Activated CD4-positive, alpha-beta T cell treated with anti-CD3 and anti-CD28 coated beads, Interleukin-2, amount 10 ng/mL, durations not matched to agents 24 days and 14 days (primary cell): ENCODE measurements at regions not wholly inside any gene's neighbourhood (a gene's known extent, or its start where the extent isn't known, plus 50 kb on each side); places are given as distances from the start of the nearest gene placed in this dataset.
"Not testable (repeated sequence)": the region's sequence is repeated elsewhere in the genome, so short reads cannot be mapped to it uniquely, and the experiment has no call there.

ENCODE experiments used
- DNase-seq: peaks from one replicate; pipeline ENCODE4 v3.0.0; 2022
- H3K27ac Mint-ChIP-seq: one replicate; pipeline ENCODE4 v1.8.0; 2022; ENCODE audit warnings: mild to moderate bottlenecking, mixed read lengths
- H3K27me3 Mint-ChIP-seq: one replicate; pipeline ENCODE4 v1.8.0; 2022; ENCODE audit warnings: mixed read lengths
- H3K36me3 Mint-ChIP-seq: one replicate; pipeline ENCODE4 v1.8.0; 2022; ENCODE audit warnings: low read depth, mild to moderate bottlenecking, mixed read lengths
- H3K4me1 Mint-ChIP-seq: one replicate; pipeline ENCODE4 v1.8.0; 2021; ENCODE audit warnings: mixed read lengths
- H3K4me3 Mint-ChIP-seq: one replicate; pipeline ENCODE4 v1.8.0; 2022; ENCODE audit warnings: mild to moderate bottlenecking, moderate library complexity, mixed read lengths
- H3K9me3 Mint-ChIP-seq: one replicate; pipeline ENCODE4 v1.8.0; 2021; ENCODE audit warnings: mixed read lengths
- intact Hi-C: fragments of 100-400 bp; cut with micrococcal nuclease; formaldehyde crosslinking; loops from one replicate; pipeline ENCODE4 v1.15.1; 2023

- peaks cover 3% of the 10 kb centered on the region for H3K9me3 Mint-ChIP-seq
- H3K4me3 Mint-ChIP-seq, result no peak overlapping the region
- H3K4me1 Mint-ChIP-seq, result no peaks in the 10 kb centered on the region
- H3K36me3 Mint-ChIP-seq, result no peaks in the 10 kb centered on the region
- no peak for DNase-seq
- intact Hi-C loops, result no loop called here
- no peak overlapping the region for H3K27ac Mint-ChIP-seq
- H3K27me3 Mint-ChIP-seq, result no peaks in the 10 kb centered on the region
Observed at GRCh38 chr18:4986066-4986465, 211.0 kb downstream of the AKAIN1 start.

GRCh38 chr18:4961121-4961909, 235.7 kb downstream of the AKAIN1 start:
- Mint-ChIP-seq H3K36me3 (no peaks in the 10 kb centered on the region), H3K27me3 (no peaks in the 10 kb centered on the region), H3K9me3 (peaks cover 5% of the 10 kb centered on the region), H3K27ac (no peak overlapping the region), H3K4me3 (no peak overlapping the region), H3K4me1 (no peaks in the 10 kb centered on the region)
- no peak for DNase-seq
- intact Hi-C loops, result no loop called here

GRCh38 chr18:4960578-4960977, 236.5 kb downstream of the AKAIN1 start:
- intact Hi-C loops, result no loop called here
- peaks cover 5% of the 10 kb centered on the region for H3K9me3 Mint-ChIP-seq
- DNase-seq, result no peak
- no peaks in the 10 kb centered on the region for H3K36me3 Mint-ChIP-seq
- no peaks in the 10 kb centered on the region for H3K4me1 Mint-ChIP-seq
- no peak overlapping the region for H3K27ac Mint-ChIP-seq
- H3K27me3 Mint-ChIP-seq, result no peaks in the 10 kb centered on the region
- H3K4me3 Mint-ChIP-seq, result no peak overlapping the region

- Mint-ChIP-seq H3K4me3 (no peak overlapping the region), H3K9me3 (peaks cover 6% of the 10 kb centered on the region), H3K36me3 (no peaks in the 10 kb centered on the region), H3K4me1 (no peaks in the 10 kb centered on the region), H3K27ac (no peak overlapping the region), H3K27me3 (no peaks in the 10 kb centered on the region)
- DNase-seq, result no peak
- intact Hi-C loops, result no loop called here
Observed at GRCh38 chr18:4931209-4931608, 265.8 kb downstream of the AKAIN1 start.

- no peaks in the 10 kb centered on the region for H3K27me3 Mint-ChIP-seq
- H3K4me3 Mint-ChIP-seq, result no peak overlapping the region
- H3K36me3 Mint-ChIP-seq, result no peaks in the 10 kb centered on the region
- no peaks in the 10 kb centered on the region for H3K9me3 Mint-ChIP-seq
- DNase-seq, result no peak
- no peaks in the 10 kb centered on the region for H3K4me1 Mint-ChIP-seq
- intact Hi-C loops, result no loop called here
- H3K27ac Mint-ChIP-seq, result no peak overlapping the region
Observed at GRCh38 chr18:4921548-4921947, 275.5 kb downstream of the AKAIN1 start.

GRCh38 chr18:4917509-4917908, 279.5 kb downstream of the AKAIN1 start:
- H3K27me3 Mint-ChIP-seq, H3K9me3 Mint-ChIP-seq, intact Hi-C loops, H3K4me1 Mint-ChIP-seq, H3K27ac Mint-ChIP-seq, H3K4me3 Mint-ChIP-seq, DNase-seq, H3K36me3 Mint-ChIP-seq: not testable (repeated sequence)

GRCh38 chr18:4908328-4908727, 288.7 kb downstream of the AKAIN1 start:
- no peak overlapping the region for H3K27ac Mint-ChIP-seq
- no peaks in the 10 kb centered on the region for H3K36me3 Mint-ChIP-seq
- no peak overlapping the region for H3K4me3 Mint-ChIP-seq
- H3K9me3 Mint-ChIP-seq, result no peaks in the 10 kb centered on the region
- no peak for DNase-seq
- no peaks in the 10 kb centered on the region for H3K4me1 Mint-ChIP-seq
- no peaks in the 10 kb centered on the region for H3K27me3 Mint-ChIP-seq
- intact Hi-C loops, result no loop called here

- no peak overlapping the region for H3K4me3 Mint-ChIP-seq
Observed at GRCh38 chr18:4906856-4907255, 290.2 kb downstream of the AKAIN1 start.

GRCh38 chr18:4888251-4889040, 308.6 kb downstream of the AKAIN1 start:
- no peak for DNase-seq
- no peaks in the 10 kb centered on the region for H3K27me3 Mint-ChIP-seq
- intact Hi-C loops, result no loop called here
- no peak overlapping the region for H3K27ac Mint-ChIP-seq
- H3K4me3 Mint-ChIP-seq, result no peak overlapping the region
- no peaks in the 10 kb centered on the region for H3K36me3 Mint-ChIP-seq
- H3K9me3 Mint-ChIP-seq, result peaks cover 9% of the 10 kb centered on the region
- no peaks in the 10 kb centered on the region for H3K4me1 Mint-ChIP-seq

More at GRCh38 chr18:4906856-4907255, 290.2 kb downstream of the AKAIN1 start:
- Mint-ChIP-seq H3K36me3 (no peaks in the 10 kb centered on the region), H3K9me3 (no peaks in the 10 kb centered on the region), H3K27me3 (no peaks in the 10 kb centered on the region), H3K27ac (no peak overlapping the region), H3K4me1 (no peaks in the 10 kb centered on the region)
- no peak for DNase-seq
- intact Hi-C loops, result no loop called here

- Mint-ChIP-seq H3K36me3 (no peaks in the 10 kb centered on the region), H3K27me3 (no peaks in the 10 kb centered on the region), H3K9me3 (peaks cover 9% of the 10 kb centered on the region), H3K27ac (no peak overlapping the region), H3K4me1 (no peaks in the 10 kb centered on the region), H3K4me3 (no peak overlapping the region)
- no peak for DNase-seq
- intact Hi-C loops, result no loop called here
Observed at GRCh38 chr18:4878480-4878879, 318.6 kb downstream of the AKAIN1 start.

GRCh38 chr18:4871197-4871596, 325.9 kb downstream of the AKAIN1 start:
- no peaks in the 10 kb centered on the region for H3K4me1 Mint-ChIP-seq
- H3K36me3 Mint-ChIP-seq, result no peaks in the 10 kb centered on the region
- no peak overlapping the region for H3K27ac Mint-ChIP-seq
- no peak for DNase-seq
- H3K27me3 Mint-ChIP-seq, result no peaks in the 10 kb centered on the region
- intact Hi-C loops, result no loop called here
- H3K9me3 Mint-ChIP-seq, result peaks cover 15% of the 10 kb centered on the region
- no peak overlapping the region for H3K4me3 Mint-ChIP-seq

GRCh38 chr18:4870177-4870773, 326.8 kb downstream of the AKAIN1 start:
- no peaks in the 10 kb centered on the region for H3K36me3 Mint-ChIP-seq
- H3K4me1 Mint-ChIP-seq, result no peaks in the 10 kb centered on the region
- intact Hi-C loops, result no loop called here
- no peak overlapping the region for H3K27ac Mint-ChIP-seq
- no peak overlapping the region for H3K4me3 Mint-ChIP-seq
- peaks cover 15% of the 10 kb centered on the region for H3K9me3 Mint-ChIP-seq
- no peaks in the 10 kb centered on the region for H3K27me3 Mint-ChIP-seq
- no peak for DNase-seq

GRCh38 chr18:4869155-4869554, 327.9 kb downstream of the AKAIN1 start:
- Mint-ChIP-seq H3K9me3 (peaks cover 15% of the 10 kb centered on the region), H3K4me1 (no peaks in the 10 kb centered on the region), H3K4me3 (no peak overlapping the region), H3K27me3 (no peaks in the 10 kb centered on the region), H3K36me3 (no peaks in the 10 kb centered on the region), H3K27ac (no peak overlapping the region)
- intact Hi-C loops, result no loop called here
- DNase-seq, result no peak

- H3K4me3 Mint-ChIP-seq, result no peak overlapping the region
- no peaks in the 10 kb centered on the region for H3K4me1 Mint-ChIP-seq
- DNase-seq, result no peak
- intact Hi-C loops, result no loop called here
- H3K36me3 Mint-ChIP-seq, result no peaks in the 10 kb centered on the region
- H3K9me3 Mint-ChIP-seq, result peaks cover 5% of the 10 kb centered on the region
- no peak overlapping the region for H3K27ac Mint-ChIP-seq
- no peaks in the 10 kb centered on the region for H3K27me3 Mint-ChIP-seq
Observed at GRCh38 chr18:4858379-4859127, 338.5 kb downstream of the AKAIN1 start.
